NCI-H2107 treated with DMSO at 0.1 percent for 48 hours (cell line): ENCODE measurements at regions not wholly inside any gene's neighbourhood (a gene's known extent, or its start where the extent isn't known, plus 50 kb on each side); places are given as distances from the start of the nearest gene placed in this dataset.
"Not testable (repeated sequence)": the region's sequence is repeated elsewhere in the genome, so short reads cannot be mapped to it uniquely, and the experiment has no call there.

Experiments used
- DNase-seq: peaks from one replicate; lab custom pipeline; 2025; ENCODE audit not compliant: unreplicated experiment; lab: John Stamatoyannopoulos, UW

- DNase-seq = no peak
These were observed 83.9 kb upstream of the SIPA1L2 start for GRCh38 chr1:232713785-232714184.

GRCh38 chr1:232715154-232715553 lies 85.2 kb upstream of the SIPA1L2 start:
- no peak for DNase-seq

GRCh38 chr1:232717911-232718310 lies 87.3 kb upstream of the MAP10 start:
- not testable (repeated sequence) for DNase-seq

GRCh38 chr1:232718928-232719927 lies 86.0 kb upstream of the MAP10 start:
- DNase-seq = no peak

- no peak for DNase-seq
These were observed 82.6 kb upstream of the MAP10 start for GRCh38 chr1:232722626-232723025.

- DNase-seq = no peak
These were observed 79.7 kb upstream of the MAP10 start for GRCh38 chr1:232725305-232726047.

GRCh38 chr1:232726048-232726779 lies 79.0 kb upstream of the MAP10 start:
- DNase-seq = no peak

- no peak for DNase-seq
These were observed 76.5 kb upstream of the MAP10 start for GRCh38 chr1:232728507-232729263.

- DNase-seq = no peak
These were observed 72.8 kb upstream of the MAP10 start for GRCh38 chr1:232732344-232732910.

GRCh38 chr1:232737917-232738316 lies 67.3 kb upstream of the MAP10 start:
- DNase-seq = no peak

GRCh38 chr1:232743999-232744398 lies 61.2 kb upstream of the MAP10 start:
- DNase-seq = no peak

GRCh38 chr1:232744847-232745246 lies 60.4 kb upstream of the MAP10 start:
- DNase-seq = no peak

GRCh38 chr1:232745698-232746097 lies 59.5 kb upstream of the MAP10 start:
- not testable (repeated sequence) for DNase-seq

GRCh38 chr1:232748910-232749368 lies 56.3 kb upstream of the MAP10 start:
- DNase-seq = no peak

- DNase-seq = no peak
These were observed 53.6 kb upstream of the MAP10 start for GRCh38 chr1:232751393-232752140.

- no peak for DNase-seq
These were observed 52.9 kb upstream of the MAP10 start for GRCh38 chr1:232752365-232752764.

GRCh38 chr1:232754930-232755329 lies 50.3 kb upstream of the MAP10 start:
- DNase-seq = no peak
